K562 (cell line): ENCODE measurements at regions not wholly inside any gene's neighbourhood (a gene's known extent, or its start where the extent isn't known, plus 50 kb on each side); places are given as distances from the start of the nearest gene placed in this dataset.

Experiments used
- ATAC-seq: fragments of 200-7000 bp; cut with Tn5 transposase; 3 replicates; pipeline ENCODE4 v1.9.1; 2020; ENCODE audit warnings: moderate library complexity
- BruUV-seq: library from RNA; stranded (reverse); fragments of 400-500 nt; replicated peaks from 2 replicates; lab custom pipeline; 2021; lab: Mats Ljungman, UMichigan
- CTCF ChIA-PET: fragments of 300-600 bp; formaldehyde crosslinking; extraction: SDS; loops from one replicate; lab custom pipeline; 2021; ENCODE audit warnings: low intra/inter-chr PET ratio; lab: Yijun Ruan, JAX
- POLR2A ChIA-PET: fragments of 300-600, 350-650 bp; sonication (Branson Sonifier 250); formaldehyde crosslinking; extraction: SDS; loops from one replicate; lab custom pipeline; 2021; ENCODE audit warnings: antibody characterized with exemption, inconsistent platforms; lab: Yijun Ruan, JAX
- DNase-seq, 4 experiments: peaks; one replicate each; pipeline versions ENCODE4 v3.0.0 to v3.0.0-alpha.2; 2011 to 2018; ENCODE audit warnings: low spot score in 3 of 4, mixed read lengths in 3 of 4; ENCODE audit errors: extremely low read depth in 1 of 4
- FAIRE-seq: peaks from 2 replicates; lab custom pipeline; 2011; peaks lifted over from hg19 to GRCh38; lab: Jason Lieb, UNC
- H2AFZ ChIP-seq: 2 replicates; pipeline ENCODE4 v1.6.0; 2011; ENCODE audit warnings: low read depth, low read length, control low read depth, inconsistent platforms
- H3K27ac ChIP-seq: fragments of 200-600 bp; 3 replicates; pipeline ENCODE4 v1.8.0; 2011; ENCODE audit warnings: low read depth, mild to moderate bottlenecking, control low read depth, inconsistent platforms, low read length, moderate library complexity, mixed read lengths; ENCODE audit errors: extremely low read depth
- H3K27me3 ChIP-seq, 2 experiments: fragments of 300-600 bp in 1 of 2; 2 replicates in 1 of 2; 3 replicates in 1 of 2; pipeline versions ENCODE4 v1.6.0 to v1.8.0; 2011; ENCODE audit warnings: inconsistent platforms in 2 of 2, low read length in 2 of 2, mild to moderate bottlenecking in 1 of 2, mixed read lengths in 1 of 2, moderate library complexity in 1 of 2; ENCODE audit not compliant: control insufficient read depth in 2 of 2, insufficient read depth in 2 of 2
- H3K36me3 ChIP-seq: fragments of 300-600 bp; 3 replicates; pipeline ENCODE4 v1.8.0; 2011; ENCODE audit warnings: mild to moderate bottlenecking, low read length, inconsistent platforms; ENCODE audit not compliant: control insufficient read depth, insufficient read depth
- H3K4me1 ChIP-seq, 2 experiments: fragments of 200-600 bp in 1 of 2; replicated peaks in 1 of 2; 2 replicates in 1 of 2; 3 replicates in 1 of 2; pipeline versions ENCODE4 v1.5.1 to v1.8.0; 2011; ENCODE audit warnings: inconsistent platforms in 2 of 2, low read length in 2 of 2, mild to moderate bottlenecking in 1 of 2, mixed read lengths in 1 of 2, moderate library complexity in 1 of 2; ENCODE audit not compliant: control insufficient read depth in 2 of 2, insufficient read depth in 2 of 2
- H3K4me2 ChIP-seq: 2 replicates; pipeline ENCODE4 v1.6.1; 2011; ENCODE audit warnings: low read length, control low read depth, inconsistent platforms, mixed read lengths; ENCODE audit not compliant: insufficient read depth
- H3K4me3 ChIP-seq: fragments of 200-600 bp; sonication (generic), shearing (Covaris generic); 2 replicates; pipeline ENCODE4 v1.5.1; 2016; ENCODE audit warnings: control low read depth, inconsistent platforms
- H3K79me2 ChIP-seq: fragments of 200-600 bp; 3 replicates; pipeline ENCODE4 v1.8.0; 2011; ENCODE audit warnings: low read length, inconsistent platforms; ENCODE audit not compliant: control insufficient read depth, insufficient read depth
- H3K9ac ChIP-seq, 2 experiments: 2 replicates each; pipeline versions ENCODE4 v1.6.0 to v1.6.1; 2011; ENCODE audit warnings: low read depth in 2 of 2, low read length in 2 of 2, control low read depth in 1 of 2, inconsistent platforms in 1 of 2, mild to moderate bottlenecking in 1 of 2, mixed read lengths in 1 of 2; ENCODE audit not compliant: insufficient read depth in 1 of 2
- H3K9me1 ChIP-seq: one replicate; pipeline ENCODE4 v1.6.0; 2011; ENCODE audit warnings: inconsistent platforms, mild to moderate bottlenecking, low read length, moderate library complexity; ENCODE audit not compliant: control insufficient read depth, insufficient read depth
- H3K9me3 ChIP-seq: replicated peaks from 2 replicates; pipeline ENCODE4 v1.5.1; 2011; ENCODE audit warnings: low read depth, low read length, inconsistent platforms; ENCODE audit not compliant: control insufficient read depth, insufficient read depth
- H4K20me1 ChIP-seq: replicated peaks from 2 replicates; pipeline ENCODE4 v1.6.1; 2011; ENCODE audit warnings: low read length, inconsistent platforms, mixed read lengths; ENCODE audit not compliant: control insufficient read depth, insufficient read depth
- AFF4 ChIP-seq: sonication (generic); formaldehyde crosslinking; IDR thresholded peaks from 2 replicates; pipeline ENCODE4 v1.8.0; 2023; ENCODE audit warnings: mild to moderate bottlenecking, missing genetic modification reagents
- CBFA2T2 ChIP-seq: fragments of 450-650 bp; conservative IDR thresholded peaks from 2 replicates; pipeline ENCODE4 v1.6.1; 2017; ENCODE audit warnings: mild to moderate bottlenecking
- EGR1 ChIP-seq: fragments of 450-650 bp; conservative IDR thresholded peaks from 2 replicates; pipeline ENCODE4 v1.6.1; 2017; ENCODE audit warnings: mild to moderate bottlenecking
- FOXM1 ChIP-seq, 2 experiments: fragments of 450-650 bp in 1 of 2; sonication (generic) in 1 of 2; formaldehyde crosslinking in 1 of 2; IDR thresholded peaks; 2 replicates each; pipeline versions ENCODE4 v1.6.1 to v1.9.0; 2017 to 2022; ENCODE audit warnings: low read depth in 2 of 2, mild to moderate bottlenecking in 2 of 2, missing genetic modification reagents in 1 of 2, moderate library complexity in 1 of 2
- HDAC8 ChIP-seq: fragments of 450-650 bp; IDR thresholded peaks from 2 replicates; pipeline ENCODE4 v1.6.1; 2016; ENCODE audit warnings: mild to moderate bottlenecking, missing genetic modification characterization, moderate library complexity, missing compliant biosample characterization
- HINFP ChIP-seq: fragments of 450-650 bp; conservative IDR thresholded peaks from 2 replicates; pipeline ENCODE4 v1.6.1; 2016; ENCODE audit warnings: missing genetic modification characterization, low read depth, mild to moderate bottlenecking, control low read depth, missing compliant biosample characterization
- HNRNPLL ChIP-seq: fragments of 200-400 bp; formaldehyde crosslinking; IDR thresholded peaks from 2 replicates; pipeline ENCODE4 v1.6.1; 2017; ENCODE audit warnings: low read length, low read depth, mild to moderate bottlenecking; ENCODE audit not compliant: poor library complexity, severe bottlenecking
- MTF1 ChIP-seq: fragments of 250-450 bp; sonication (Bioruptor Pico); IDR thresholded peaks from 2 replicates; pipeline ENCODE4 v1.9.0; 2021; ENCODE audit warnings: moderate library complexity, mild to moderate bottlenecking, inconsistent platforms, borderline replicate concordance
- NFYB ChIP-seq: IDR thresholded peaks from 2 replicates; pipeline ENCODE4 v1.6.1; 2011; ENCODE audit warnings: mild to moderate bottlenecking, moderate library complexity; ENCODE audit not compliant: insufficient read length; ENCODE audit errors: extremely low read depth
- TEAD2 ChIP-seq: fragments of 450-650 bp; IDR thresholded peaks from 2 replicates; pipeline ENCODE4 v1.6.1; 2016; ENCODE audit warnings: missing genetic modification characterization, control low read depth, missing compliant biosample characterization
- ZBTB1 ChIP-seq: sonication (generic); formaldehyde crosslinking; IDR thresholded peaks from 2 replicates; pipeline ENCODE4 v1.8.1; 2023; ENCODE audit warnings: missing genetic modification reagents, low read depth, mild to moderate bottlenecking, borderline replicate concordance
- ZNF217 ChIP-seq: sonication (generic); formaldehyde crosslinking; IDR thresholded peaks from 2 replicates; pipeline ENCODE4 v1.8.0; 2022; ENCODE audit warnings: mild to moderate bottlenecking, missing genetic modification reagents
- ZNF280A ChIP-seq: fragments of 450-650 bp; IDR thresholded peaks from 2 replicates; pipeline ENCODE4 v1.6.1; 2018; ENCODE audit warnings: mild to moderate bottlenecking, low read depth; ENCODE audit not compliant: partially characterized antibody
- ZNF778 ChIP-seq: fragments of 450-650 bp; formaldehyde crosslinking; IDR thresholded peaks from 2 replicates; pipeline ENCODE4 v1.4.0; 2020; ENCODE audit warnings: mild to moderate bottlenecking, moderate library complexity
- WGBS: fragments of 100-300 bp; shearing (Covaris generic); methylation state at CpG from one replicate; pipeline ENCODE4 v1.1.6; 2016; ENCODE audit warnings: low coverage, mixed read lengths; ENCODE audit not compliant: insufficient coverage; ENCODE audit errors: missing lambda C conversion rate; 5-methylcytosine and 5-hydroxymethylcytosine counted together
- in situ Hi-C: fragments of 300-500 bp; cut with MboI; formaldehyde crosslinking; loops from 4 replicates; pipeline ENCODE4 v1.15.0; 2018; ENCODE audit warnings: inconsistent platforms, mixed read lengths
- intact Hi-C: fragments of 100-400 bp; cut with micrococcal nuclease; formaldehyde crosslinking; loops from 2 replicates; pipeline ENCODE4 v1.14.2; 2022

GRCh38 chr3:30988769-30989168 lies 94.3 kb upstream of the GADL1 start:
- FAIRE-seq: no peak

More at GRCh38 chr3:30988769-30989168, 94.3 kb upstream of the GADL1 start:
- WGBS: 0% methylated on average over 3 of the region's 3 CpGs
- Histone ChIP-seq H4K20me1 (no peaks in the 10 kb centered on the region), H3K4me1 (no peaks in the 10 kb centered on the region), H3K9ac (no peak overlapping the region), H3K4me2 (no peak overlapping the region), H3K27me3 (no peaks in the 10 kb centered on the region), H2AFZ (no peak overlapping the region), H3K36me3 (no peaks in the 10 kb centered on the region)
- DNase-seq: no peak
- no TSS peak for BruUV-seq
- TF ChIP-seq HINFP (tag): no peak
- no peak for TF ChIP-seq NFYB
- no peak for TF ChIP-seq ZNF778 (CRISPR knock-in tag)
- no peak for TF ChIP-seq ZNF217 (CRISPR knock-in tag)
- TF ChIP-seq AFF4 (CRISPR knock-in tag): no peak
- no peak for TF ChIP-seq ZBTB1 (CRISPR knock-in tag)
- TF ChIP-seq ZNF280A: no peak
- no peak for TF ChIP-seq EGR1
- no peak for TF ChIP-seq HNRNPLL
- TF ChIP-seq CBFA2T2: no peak
- no peak for TF ChIP-seq TEAD2 (tag)
- no peak for TF ChIP-seq FOXM1 (IDR thresholded peaks at IDR 0.05; ENCODE audit: low read depth)
- no peak for TF ChIP-seq FOXM1 (CRISPR knock-in tag; IDR thresholded peaks at IDR 0.05; ENCODE audit: low read depth)
- TF ChIP-seq HDAC8 (tag): no peak
- TF ChIP-seq MTF1 (CRISPR knock-in tag): no peak
- TF ChIP-seq, all 486 proteins: peak for 0
- Histone ChIP-seq H3K27ac (no peak overlapping the region), H3K79me2 (no peaks in the 10 kb centered on the region), H3K9me3 (no peaks in the 10 kb centered on the region), H3K4me3 (no peak overlapping the region), H3K9me1 (no peaks in the 10 kb centered on the region)
- ChIA-PET POLR2A (no interaction called here), CTCF (no interaction called here)
- intact Hi-C loops (no loop called here), in situ Hi-C loops (no loop called here)
- ATAC-seq: no peak
